B cell (primary cell): ENCODE measurements at regions not wholly inside any gene's neighbourhood (a gene's known extent, or its start where the extent isn't known, plus 50 kb on each side); places are given as distances from the start of the nearest gene placed in this dataset.

Experiments
- ATAC-seq: fragments of 200-7000 bp; cut with Tn5 transposase; one replicate; pipeline ENCODE4 v1.10.0; 2021; ENCODE audit warnings: low read depth, mild to moderate bottlenecking, moderate number of reproducible peaks, moderate library complexity
- CTCF ChIA-PET: fragments of 350-600 bp; sonication (Branson Sonifier 250); formaldehyde crosslinking; loops from one replicate; lab custom pipeline; 2021; ENCODE audit warnings: antibody characterized with exemption, inconsistent platforms; lab: Charles Lee
- POLR2A ChIA-PET: fragments of 350-600 bp; sonication (Branson Sonifier 250); formaldehyde crosslinking; loops from one replicate; lab custom pipeline; 2021; ENCODE audit warnings: antibody characterized with exemption; lab: Charles Lee
- DNase-seq: peaks from one replicate; pipeline ENCODE4 v3.0.0; 2013
- H2AFZ ChIP-seq: 2 replicates; pipeline ENCODE4 v1.6.1; 2012; ENCODE audit warnings: mild to moderate bottlenecking, low read depth, low read length; ENCODE audit not compliant: insufficient read depth, poor library complexity, severe bottlenecking
- H3K27ac ChIP-seq, 2 donors: 1 replicate in 1 of 2; 2 replicates in 1 of 2; pipeline ENCODE4 v1.5.1; 2012 to 2013; ENCODE audit warnings: low read length in 2 of 2, mild to moderate bottlenecking in 2 of 2, moderate library complexity in 1 of 2
- H3K27me3 ChIP-seq, 4 experiments: fragments of 200-600 bp in 1 of 4; sonication (generic) in 1 of 4; replicated peaks in 1 of 4; 1 replicate in 2 of 4; 2 replicates in 2 of 4; pipeline versions ENCODE4 v1.6.1 to v1.7.0; 2013 to 2016; ENCODE audit warnings: low read length in 3 of 4, mild to moderate bottlenecking in 2 of 4, mixed read lengths in 1 of 4, moderate library complexity in 1 of 4; ENCODE audit not compliant: insufficient read depth in 4 of 4, control insufficient read depth in 3 of 4; ENCODE audit errors: control extremely low read depth in 1 of 4
- H3K36me3 ChIP-seq, 2 experiments: replicated peaks in 1 of 2; 1 replicate in 1 of 2; 2 replicates in 1 of 2; pipeline versions ENCODE4 v1.6.1 to v1.7.1; 2013; ENCODE audit warnings: low read length in 1 of 2; ENCODE audit not compliant: insufficient read depth in 2 of 2, control insufficient read depth in 1 of 2; ENCODE audit errors: control extremely low read depth in 1 of 2, extremely low read depth in 1 of 2
- H3K4me1 ChIP-seq, 2 donors: fragments of 200-600 bp in 1 of 2; sonication (generic) in 1 of 2; 1 replicate in 1 of 2; 2 replicates in 1 of 2; pipeline versions ENCODE4 v1.5.1 to v1.6.1; 2013 to 2017; ENCODE audit warnings: low read length in 2 of 2; ENCODE audit not compliant: control insufficient read depth in 2 of 2, insufficient read depth in 2 of 2
- H3K4me2 ChIP-seq: replicated peaks from 2 replicates; pipeline ENCODE3; 2012; ENCODE audit warnings: mild to moderate bottlenecking, low read depth, low read length; ENCODE audit not compliant: poor library complexity, severe bottlenecking
- H3K4me3 ChIP-seq, 5 experiments: fragments of 200-600 bp in 1 of 5; sonication (generic) in 1 of 5; 1 replicate in 3 of 5; 2 replicates in 2 of 5; pipeline versions ENCODE4 v1.5.1 to v1.7.0; 2011 to 2016; ENCODE audit warnings: low read length in 4 of 5, mild to moderate bottlenecking in 4 of 5, low read depth in 2 of 5, control low read depth in 1 of 5, moderate library complexity in 1 of 5; ENCODE audit not compliant: insufficient read depth in 1 of 5; ENCODE audit errors: control extremely low read depth in 1 of 5, extremely low read depth in 1 of 5
- H3K79me2 ChIP-seq: fragments of 200-600 bp; sonication (generic); one replicate; pipeline ENCODE4 v1.6.0; 2016; ENCODE audit warnings: low read length; ENCODE audit not compliant: control insufficient read depth, insufficient read depth
- H3K9ac ChIP-seq: fragments of 200-600 bp; sonication (generic); 2 replicates; pipeline ENCODE4 v1.6.1; 2017; ENCODE audit warnings: mild to moderate bottlenecking, low read length, moderate library complexity
- H3K9me3 ChIP-seq, 3 donors: one replicate each; pipeline versions ENCODE4 v1.6.1 to v1.7.1; 2013; ENCODE audit warnings: low read length in 2 of 3; ENCODE audit not compliant: control insufficient read depth in 2 of 3, insufficient read depth in 1 of 3; ENCODE audit errors: control extremely low read depth in 1 of 3
- H4K20me1 ChIP-seq: 2 replicates; pipeline ENCODE4 v1.6.0; 2012; ENCODE audit warnings: mild to moderate bottlenecking, low read length; ENCODE audit not compliant: insufficient read depth, control insufficient read depth, poor library complexity, severe bottlenecking
- H3K27ac Mint-ChIP-seq: one replicate; pipeline ENCODE4 v1.8.0; 2021; ENCODE audit warnings: mixed read lengths
- H3K27me3 Mint-ChIP-seq: one replicate; pipeline ENCODE4 v1.8.0; 2021; ENCODE audit warnings: mixed read lengths
- H3K4me1 Mint-ChIP-seq: one replicate; pipeline ENCODE4 v1.8.0; 2021; ENCODE audit warnings: mixed read lengths
- H3K4me3 Mint-ChIP-seq: one replicate; pipeline ENCODE4 v1.8.0; 2021; ENCODE audit warnings: mixed read lengths
- H3K9me3 Mint-ChIP-seq: one replicate; pipeline ENCODE4 v1.8.0; 2022; ENCODE audit warnings: mixed read lengths; ENCODE audit not compliant: insufficient read depth
- CTCF ChIP-seq: fragments of 200-600 bp; IDR thresholded peaks from one replicate; pipeline ENCODE4 v1.8.0; 2022; ENCODE audit warnings: antibody characterized with exemption, mild to moderate bottlenecking
- EZH2 ChIP-seq: IDR thresholded peaks from 2 replicates; pipeline ENCODE4 v1.6.1; 2012; ENCODE audit warnings: borderline replicate concordance, low read depth, mild to moderate bottlenecking, moderate library complexity, low read length; ENCODE audit not compliant: insufficient read depth, poor library complexity, severe bottlenecking
- WGBS: methylation state at CpG from one replicate; pipeline ENCODE4 v1.1.5; 2013; ENCODE audit warnings: missing lambda C conversion rate; ENCODE audit not compliant: insufficient coverage; 5-methylcytosine and 5-hydroxymethylcytosine counted together
- intact Hi-C: fragments of 100-400 bp; cut with micrococcal nuclease; formaldehyde crosslinking; loops from one replicate; pipeline ENCODE4 v1.10.0; 2022

- TF ChIP-seq EZH2 (no peak), CTCF (no peak)
- Mint-ChIP-seq H3K4me1 (no peaks in the 10 kb centered on the region), H3K27me3 (peaks cover 14% of the 10 kb centered on the region), H3K27ac (no peak overlapping the region), H3K9me3 (no peaks in the 10 kb centered on the region), H3K4me3 (no peak overlapping the region)
- no peaks in the 10 kb centered on the region for H3K9me3 ChIP-seq
- no peak overlapping the region for H2AFZ ChIP-seq
- CTCF ChIA-PET: interaction anchor here (0.5 kb wide), 1 partner anchor 370 kb away, joined by 3 read pairs; no protein-coding TSS in a partner anchor
- DNase-seq (no peak), ATAC-seq (no peak)
- intact Hi-C loops: loop anchor here (10.0 kb wide), 1 partner anchor 337 kb away; no protein-coding TSS in a partner anchor
- no CpG with 5 or more reads among the region's 1 CpG for WGBS
- H3K9ac ChIP-seq: no peak overlapping the region
- no peaks in the 10 kb centered on the region for H3K4me1 ChIP-seq
- POLR2A ChIA-PET: no interaction called here
- H3K79me2 ChIP-seq: no peaks in the 10 kb centered on the region
- H3K4me3 ChIP-seq: no peak overlapping the region
- no peaks in the 10 kb centered on the region for H4K20me1 ChIP-seq
- no peaks in the 10 kb centered on the region for H3K36me3 ChIP-seq
- H3K4me2 ChIP-seq: no peak overlapping the region
- no peaks in the 10 kb centered on the region for H3K27me3 ChIP-seq
- no peak overlapping the region for H3K27ac ChIP-seq
Measured at GRCh38 chr6:6908121-6908520, 199.6 kb upstream of the RREB1 start.

GRCh38 chr6:6909111-6909510 lies 198.7 kb upstream of the RREB1 start:
- Histone ChIP-seq H3K9ac (no peak overlapping the region), H3K27ac (no peak overlapping the region), H3K27me3 (no peaks in the 10 kb centered on the region), H3K4me2 (no peak overlapping the region), H3K4me3 (no peak overlapping the region), H4K20me1 (no peaks in the 10 kb centered on the region), H3K4me1 (no peaks in the 10 kb centered on the region), H2AFZ (no peak overlapping the region), H3K36me3 (no peaks in the 10 kb centered on the region), H3K9me3 (no peaks in the 10 kb centered on the region), H3K79me2 (no peaks in the 10 kb centered on the region)
- ATAC-seq (no peak), DNase-seq (no peak)
- 90% methylated on average over 7 of the region's 9 CpGs for WGBS
- ChIA-PET CTCF (no interaction called here), POLR2A (no interaction called here)
- no peaks in the 10 kb centered on the region for H3K4me1 Mint-ChIP-seq
- no peaks in the 10 kb centered on the region for H3K9me3 Mint-ChIP-seq
- intact Hi-C loops: loop anchor here (10.0 kb wide), 1 partner anchor 336 kb away; no protein-coding TSS in a partner anchor
- TF ChIP-seq CTCF (no peak), EZH2 (no peak)
- no peak overlapping the region for H3K27ac Mint-ChIP-seq
- H3K4me3 Mint-ChIP-seq: no peak overlapping the region
- peaks cover 14% of the 10 kb centered on the region for H3K27me3 Mint-ChIP-seq
